IMR-90 (cell line): ENCODE measurements at regions not wholly inside any gene's neighbourhood (a gene's known extent, or its start where the extent isn't known, plus 50 kb on each side); places are given as distances from the start of the nearest gene placed in this dataset.

Experiments
- ATAC-seq: fragments of 200-7000 bp; cut with Tn5 transposase; 2 replicates; pipeline ENCODE4 v1.9.1; 2020; ENCODE audit warnings: low read depth, mild to moderate bottlenecking, moderate library complexity
- BruUV-seq: library from RNA; stranded (reverse); fragments of 400-500 nt; replicated peaks from 2 replicates; lab custom pipeline; 2021; lab: Mats Ljungman, UMichigan
- CTCF ChIA-PET: fragments of 300-600 bp; formaldehyde crosslinking; extraction: SDS; loops from one replicate; lab custom pipeline; 2021; ENCODE audit warnings: antibody characterized with exemption; lab: Yijun Ruan, JAX
- POLR2A ChIA-PET: fragments of 300-600 bp; sonication (Branson Sonifier 250); formaldehyde crosslinking; loops from one replicate; lab custom pipeline; 2022; ENCODE audit warnings: antibody characterized with exemption; ENCODE audit not compliant: unreplicated experiment; lab: Charles Lee
- DNase-seq: peaks from one replicate; pipeline ENCODE4 v3.0.0; 2013
- H2AFZ ChIP-seq: replicated peaks from 2 replicates; pipeline ENCODE3; 2013; ENCODE audit warnings: low read length, mild to moderate bottlenecking; ENCODE audit not compliant: poor library complexity
- H2AK5ac ChIP-seq: 2 replicates; pipeline ENCODE4 v1.6.1; 2013; ENCODE audit warnings: low read depth, low read length, inconsistent platforms
- H2AK9ac ChIP-seq: replicated peaks from 2 replicates; pipeline ENCODE3; 2013; ENCODE audit warnings: mild to moderate bottlenecking, low read depth, low read length, moderate library complexity; ENCODE audit not compliant: poor library complexity
- H2BK120ac ChIP-seq: 2 replicates; pipeline ENCODE4 v1.6.1; 2013; ENCODE audit warnings: low read depth, low read length, inconsistent platforms
- H2BK15ac ChIP-seq: 3 replicates; pipeline ENCODE4 v1.6.1; 2013; ENCODE audit warnings: low read depth, low read length, inconsistent platforms
- H2BK20ac ChIP-seq: 2 replicates; pipeline ENCODE4 v1.6.1; 2013; ENCODE audit warnings: low read depth, mild to moderate bottlenecking, inconsistent platforms, low read length, moderate library complexity
- H2BK5ac ChIP-seq: 2 replicates; pipeline ENCODE4 v1.6.1; 2013; ENCODE audit warnings: mild to moderate bottlenecking, low read depth, low read length, inconsistent platforms; ENCODE audit not compliant: poor library complexity, severe bottlenecking
- H3K14ac ChIP-seq: replicated peaks from 2 replicates; pipeline ENCODE4 v1.6.1; 2013; ENCODE audit warnings: low read depth, low read length, inconsistent platforms
- H3K18ac ChIP-seq: 2 replicates; pipeline ENCODE4 v1.6.1; 2013; ENCODE audit warnings: low read depth, low read length, control low read depth
- H3K23ac ChIP-seq: 2 replicates; pipeline ENCODE4 v1.6.1; 2013; ENCODE audit warnings: low read depth, low read length, inconsistent platforms
- H3K27ac ChIP-seq: 2 replicates; pipeline ENCODE4 v1.5.1; 2013; ENCODE audit warnings: mild to moderate bottlenecking, control low read depth, low read length; ENCODE audit not compliant: insufficient read depth
- H3K27me3 ChIP-seq: 2 replicates; pipeline ENCODE4 v1.6.1; 2013; ENCODE audit warnings: low read length; ENCODE audit not compliant: control insufficient read depth, insufficient read depth
- H3K36me3 ChIP-seq: 2 replicates; pipeline ENCODE4 v1.6.1; 2013; ENCODE audit warnings: low read length, mixed read lengths; ENCODE audit not compliant: control insufficient read depth, insufficient read depth
- H3K4ac ChIP-seq: 2 replicates; pipeline ENCODE4 v1.6.1; 2013; ENCODE audit warnings: low read depth, low read length, inconsistent platforms
- H3K4me1 ChIP-seq: 2 replicates; pipeline ENCODE4 v1.6.1; 2013; ENCODE audit warnings: low read length, mixed read lengths; ENCODE audit not compliant: control insufficient read depth, insufficient read depth
- H3K4me2 ChIP-seq: 2 replicates; pipeline ENCODE4 v1.6.1; 2013; ENCODE audit warnings: low read depth, mild to moderate bottlenecking, control low read depth, low read length, moderate library complexity
- H3K4me3 ChIP-seq: 2 replicates; pipeline ENCODE4 v1.5.1; 2013; ENCODE audit warnings: low read depth, mild to moderate bottlenecking, control low read depth, low read length, moderate library complexity; ENCODE audit not compliant: insufficient read depth
- H3K56ac ChIP-seq: 2 replicates; pipeline ENCODE4 v1.6.1; 2013; ENCODE audit warnings: low read length, inconsistent platforms; ENCODE audit not compliant: insufficient read depth; ENCODE audit errors: extremely low read depth
- H3K79me1 ChIP-seq, 2 experiments: 2 replicates each; pipeline ENCODE4 v1.6.1; 2013; ENCODE audit warnings: low read length in 2 of 2, inconsistent platforms in 1 of 2, low read depth in 1 of 2
- H3K9ac ChIP-seq: 2 replicates; pipeline ENCODE4 v1.6.1; 2013; ENCODE audit warnings: low read depth, low read length, control low read depth
- H3K9me1 ChIP-seq: 2 replicates; pipeline ENCODE4 v1.6.1; 2013; ENCODE audit warnings: low read length, inconsistent platforms; ENCODE audit not compliant: insufficient read depth
- H3K9me3 ChIP-seq: 2 replicates; pipeline ENCODE4 v1.6.1; 2013; ENCODE audit warnings: low read length; ENCODE audit not compliant: control insufficient read depth, insufficient read depth
- H4K20me1 ChIP-seq: 2 replicates; pipeline ENCODE4 v1.6.1; 2013; ENCODE audit warnings: low read length, inconsistent platforms; ENCODE audit not compliant: insufficient read depth
- H4K5ac ChIP-seq: 2 replicates; pipeline ENCODE4 v1.6.1; 2013; ENCODE audit warnings: mild to moderate bottlenecking, low read depth, low read length, control low read depth
- H4K8ac ChIP-seq, 2 experiments: 2 replicates each; pipeline ENCODE4 v1.6.1; 2013; ENCODE audit warnings: low read depth in 2 of 2, low read length in 2 of 2, control low read depth in 1 of 2, inconsistent platforms in 1 of 2
- H4K91ac ChIP-seq: 2 replicates; pipeline ENCODE4 v1.6.1; 2013; ENCODE audit warnings: low read depth, low read length, inconsistent platforms; ENCODE audit not compliant: insufficient read depth
- BHLHE40 ChIP-seq: fragments of 150-350 bp; IDR thresholded peaks from 2 replicates; pipeline ENCODE4 v1.6.1; 2016; ENCODE audit warnings: mild to moderate bottlenecking, low read depth, low read length
- FOS ChIP-seq: fragments of 150-350 bp; IDR thresholded peaks from 2 replicates; pipeline ENCODE4 v1.6.1; 2016; ENCODE audit warnings: low read depth, low read length
- MAFK ChIP-seq: IDR thresholded peaks from 2 replicates; pipeline ENCODE4 v1.6.1; 2012; ENCODE audit warnings: low read depth, low read length, improper control_type of control experiment
- MAZ ChIP-seq: IDR thresholded peaks from 2 replicates; pipeline ENCODE4 v1.6.1; 2012; ENCODE audit warnings: low read depth, mild to moderate bottlenecking, low read length, improper control_type of control experiment, moderate library complexity, borderline replicate concordance
- POLR2A ChIP-seq: IDR thresholded peaks from 2 replicates; pipeline ENCODE4 v1.6.1; 2012; ENCODE audit warnings: mild to moderate bottlenecking, low read depth, low read length
- WGBS, 2 experiments: methylation state at CpG; one replicate each; pipeline versions ENCODE4 v1.1.5 to v1.1.7; 2013; ENCODE audit warnings: missing lambda C conversion rate in 2 of 2; ENCODE audit not compliant: insufficient read length in 1 of 2; ENCODE audit errors: extremely low coverage in 2 of 2; 5-methylcytosine and 5-hydroxymethylcytosine counted together
- dilution Hi-C: fragments of 300-500 bp; cut with HindIII; formaldehyde crosslinking; loops from one replicate; pipeline ENCODE4 v1.14.3; 2018; ENCODE audit warnings: low sequenced_read_pairs; ENCODE audit not compliant: unreplicated experiment
- in situ Hi-C: fragments of 300-500 bp; cut with MboI; formaldehyde crosslinking; loops from 3 replicates; pipeline ENCODE4 v1.14.3; 2019; ENCODE audit warnings: low sequenced_read_pairs, inconsistent platforms, mixed read lengths
- intact Hi-C: fragments of 100-400 bp; cut with micrococcal nuclease; formaldehyde crosslinking; loops from 2 replicates; pipeline ENCODE4 v1.10.0; 2022

DNA sequence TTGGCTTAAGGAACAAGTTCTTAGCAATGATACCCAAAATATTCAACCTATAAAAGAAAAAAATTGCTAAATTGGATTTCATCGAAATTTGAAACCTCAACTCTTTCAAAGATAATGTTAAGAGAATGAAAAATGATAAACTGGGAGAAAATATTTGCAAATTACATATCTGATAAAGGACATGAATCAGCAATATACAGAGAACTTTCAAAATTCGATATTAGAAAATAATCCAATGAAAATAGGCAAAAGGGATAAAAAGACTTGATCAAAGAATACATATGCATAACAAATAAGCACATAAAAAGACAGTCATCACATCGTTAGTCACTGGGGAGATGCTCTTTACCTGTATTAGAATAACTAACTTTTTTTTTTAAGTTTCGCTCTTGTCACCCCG is 73.0 kb upstream of the NEO1 start:
- no peak overlapping the region for H3K4me3 ChIP-seq
- ChIA-PET CTCF (interaction anchor here (0.7 kb wide), 1 partner anchor 12 kb away, joined by 4 read pairs; no protein-coding TSS in a partner anchor), POLR2A (interaction anchor here (1.7 kb wide), 1 partner anchor 8 kb away, joined by 5 read pairs; no protein-coding TSS in a partner anchor)
- no peak overlapping the region for H3K23ac ChIP-seq
- no peak overlapping the region for H4K91ac ChIP-seq
- no TSS peak for BruUV-seq
- H4K8ac ChIP-seq, result no peak overlapping the region
- in situ Hi-C loops, result no loop called here
- no peak overlapping the region for H3K9ac ChIP-seq
- DNase-seq (no peak), ATAC-seq (no peak)
- no peaks in the 10 kb centered on the region for H3K9me1 ChIP-seq
- no peak overlapping the region for H3K56ac ChIP-seq
- H2AK9ac ChIP-seq, result no peak overlapping the region
- H3K18ac ChIP-seq, result no peak overlapping the region
- H3K79me1 ChIP-seq, result no peaks in the 10 kb centered on the region
- H2AFZ ChIP-seq, result no peak overlapping the region
- H2BK5ac ChIP-seq, result no peak overlapping the region
- no peak overlapping the region for H3K14ac ChIP-seq
- peaks cover 7% of the 10 kb centered on the region for H3K27me3 ChIP-seq
- no peak overlapping the region for H3K4ac ChIP-seq
- WGBS, 2 experiments, result no CpG with 5 or more reads among the region's 5 CpGs
- H3K9me3 ChIP-seq, result peaks cover 2% of the 10 kb centered on the region; the same call in 1 of the 2 replicates
- H2BK15ac ChIP-seq, result no peak overlapping the region
- H4K20me1 ChIP-seq, result no peaks in the 10 kb centered on the region
- dilution Hi-C loops, result no loop called here
- no peaks in the 10 kb centered on the region for H3K36me3 ChIP-seq
- no peak overlapping the region for H2AK5ac ChIP-seq
- no peak overlapping the region for H2BK20ac ChIP-seq
- peaks cover 3% of the 10 kb centered on the region; the same call in 1 of the 2 replicates for H3K4me1 ChIP-seq
- TF ChIP-seq MAZ (no peak), BHLHE40 (no peak), FOS (no peak), POLR2A (no peak), MAFK (peak; percentile 16; the same call in 1 of the 2 replicates)
- H3K4me2 ChIP-seq, result no peak overlapping the region
- no peak overlapping the region for H2BK120ac ChIP-seq
- H4K5ac ChIP-seq, result no peak overlapping the region
- no peak overlapping the region for H3K27ac ChIP-seq
- intact Hi-C loops, result no loop called here
